ENCODE measurements at regions not wholly inside any gene's neighbourhood (a gene's known extent, or its start where the extent isn't known, plus 50 kb on each side); places are given as distances from the start of the nearest gene placed in this dataset.

DNA sequence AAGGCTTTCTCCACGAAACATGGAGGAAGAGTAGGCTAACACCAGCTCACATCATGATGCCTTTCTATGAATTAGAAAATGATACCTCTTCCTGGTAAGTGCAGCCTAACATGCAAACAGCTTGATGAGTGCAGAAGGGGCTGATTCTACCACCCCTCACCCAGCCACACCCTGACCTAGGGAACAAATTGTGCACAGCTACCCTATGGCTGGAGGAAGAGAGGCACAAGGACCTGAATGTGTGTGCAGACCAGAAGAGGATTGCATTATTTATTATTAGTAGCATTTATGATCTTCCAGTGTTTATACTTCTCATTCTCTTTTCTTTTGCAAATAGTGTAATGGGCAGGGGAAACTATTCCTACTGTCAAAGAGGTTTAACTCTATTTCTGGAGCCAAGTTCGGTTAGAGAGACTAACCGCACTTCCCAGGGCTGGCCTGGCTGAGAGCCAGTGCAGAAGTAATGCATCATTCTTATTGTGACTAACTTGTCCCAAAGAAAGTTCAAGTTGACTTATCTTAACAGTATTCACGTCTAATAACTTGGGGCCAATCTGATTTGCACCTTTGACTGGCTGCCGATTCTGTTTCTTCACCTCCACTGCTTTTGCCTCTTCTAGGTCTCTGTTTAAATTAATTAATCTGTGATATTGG lies 237.5 kb downstream of the CD83 start:
- in situ Hi-C loops (cut with HindIII; ENCODE audit: low sequenced_read_pairs) = no loop called here
- no peak overlapping the region for H3K4me3 ChIP-seq (ENCODE audit: low read depth, low read length)
- peak; percentile 91 for DNase-seq (ENCODE audit: low read depth, low spot score)
- TF ChIP-seq, protein P1, sequence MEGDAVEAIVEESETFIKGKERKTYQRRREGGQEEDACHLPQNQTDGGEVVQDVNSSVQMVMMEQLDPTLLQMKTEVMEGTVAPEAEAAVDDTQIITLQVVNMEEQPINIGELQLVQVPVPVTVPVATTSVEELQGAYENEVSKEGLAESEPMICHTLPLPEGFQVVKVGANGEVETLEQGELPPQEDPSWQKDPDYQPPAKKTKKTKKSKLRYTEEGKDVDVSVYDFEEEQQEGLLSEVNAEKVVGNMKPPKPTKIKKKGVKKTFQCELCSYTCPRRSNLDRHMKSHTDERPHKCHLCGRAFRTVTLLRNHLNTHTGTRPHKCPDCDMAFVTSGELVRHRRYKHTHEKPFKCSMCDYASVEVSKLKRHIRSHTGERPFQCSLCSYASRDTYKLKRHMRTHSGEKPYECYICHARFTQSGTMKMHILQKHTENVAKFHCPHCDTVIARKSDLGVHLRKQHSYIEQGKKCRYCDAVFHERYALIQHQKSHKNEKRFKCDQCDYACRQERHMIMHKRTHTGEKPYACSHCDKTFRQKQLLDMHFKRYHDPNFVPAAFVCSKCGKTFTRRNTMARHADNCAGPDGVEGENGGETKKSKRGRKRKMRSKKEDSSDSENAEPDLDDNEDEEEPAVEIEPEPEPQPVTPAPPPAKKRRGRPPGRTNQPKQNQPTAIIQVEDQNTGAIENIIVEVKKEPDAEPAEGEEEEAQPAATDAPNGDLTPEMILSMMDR (IDR thresholded peaks at IDR 0.05; ENCODE audit: low read depth, low read length) = no peak

- no peak for DNase-seq (ENCODE audit: low read depth, low spot score)
- TF ChIP-seq, protein P1 (IDR thresholded peaks at IDR 0.05; ENCODE audit: low read depth, low read length) = no peak
- in situ Hi-C loops (cut with HindIII; ENCODE audit: low sequenced_read_pairs) = no loop called here
- no peak overlapping the region for H3K4me3 ChIP-seq (ENCODE audit: low read depth, low read length)
Measured at GRCh38 chr6:14359438-14359837, 241.9 kb downstream of the CD83 start.

- in situ Hi-C loops (cut with HindIII; ENCODE audit: low sequenced_read_pairs) = no loop called here
- TF ChIP-seq, protein P1 (IDR thresholded peaks at IDR 0.05; ENCODE audit: low read depth, low read length) = no peak
- DNase-seq (ENCODE audit: low read depth, low spot score) = no peak
- H3K4me3 ChIP-seq (ENCODE audit: low read depth, low read length) = no peak overlapping the region
Measured at GRCh38 chr6:14360565-14360964, 243.0 kb downstream of the CD83 start.

- TF ChIP-seq, protein P1 (IDR thresholded peaks at IDR 0.05; ENCODE audit: low read depth, low read length) = no peak
- in situ Hi-C loops (cut with HindIII; ENCODE audit: low sequenced_read_pairs) = no loop called here
- DNase-seq (ENCODE audit: low read depth, low spot score) = no peak
- H3K4me3 ChIP-seq (ENCODE audit: low read depth, low read length) = no peak overlapping the region
Measured at GRCh38 chr6:14361297-14361696, 243.7 kb downstream of the CD83 start.

- no peak overlapping the region for H3K4me3 ChIP-seq (ENCODE audit: low read depth, low read length)
- no peak for DNase-seq (ENCODE audit: low read depth, low spot score)
- in situ Hi-C loops (cut with HindIII; ENCODE audit: low sequenced_read_pairs) = no loop called here
- TF ChIP-seq, protein P1 (IDR thresholded peaks at IDR 0.05; ENCODE audit: low read depth, low read length) = no peak
Measured at GRCh38 chr6:14361956-14362587, 244.5 kb downstream of the CD83 start.

DNA sequence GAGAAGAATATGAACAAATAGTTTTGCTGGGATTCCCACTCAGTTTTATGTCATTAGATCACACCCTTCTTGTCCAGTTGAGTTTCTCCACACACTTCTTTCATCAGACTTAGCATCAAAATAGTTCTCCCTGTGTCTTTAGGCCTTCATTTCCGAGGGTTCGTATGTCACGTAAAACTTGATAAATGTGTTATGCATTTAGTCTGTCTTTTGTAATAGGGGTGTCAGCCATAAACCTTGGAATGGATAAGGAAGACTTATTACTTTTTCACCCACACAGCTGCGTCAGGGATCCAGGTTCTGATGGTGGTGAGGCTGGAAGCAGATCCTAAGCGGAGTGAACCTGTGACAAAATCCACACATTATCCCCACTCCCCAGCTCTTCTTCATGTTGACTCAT lies 246.8 kb downstream of the CD83 start:
- in situ Hi-C loops (cut with HindIII; ENCODE audit: low sequenced_read_pairs) = no loop called here
- DNase-seq (ENCODE audit: low read depth, low spot score) = no peak
- TF ChIP-seq, protein P1 (IDR thresholded peaks at IDR 0.05; ENCODE audit: low read depth, low read length) = no peak
- H3K4me3 ChIP-seq (ENCODE audit: low read depth, low read length) = no peak overlapping the region

All from astrocyte of the spinal cord (primary cell).